Pancreas (tissue), 10 donors: ENCODE measurements at regions not wholly inside any gene's neighbourhood (a gene's known extent, or its start where the extent isn't known, plus 50 kb on each side); places are given as distances from the start of the nearest gene placed in this dataset.

Source experiments
- ATAC-seq, 4 donors: fragments of 200-7000 bp; cut with Tn5 transposase; one replicate each; pipeline versions ENCODE4 v1.8.0 to v1.9.1; 2020; ENCODE audit warnings: mild to moderate bottlenecking in 4 of 4, moderate library complexity in 4 of 4
- DNase-seq, 6 donors: peaks; one replicate each; pipeline ENCODE4 v3.0.0-alpha.2; 2020
- FAIRE-seq: peaks from 2 replicates; lab custom pipeline; 2012; peaks lifted over from hg19 to GRCh38; lab: Jason Lieb, UNC
- H3K27ac ChIP-seq, 4 donors: fragments of 200-600 bp; sonication (generic); 1 replicate in 3 of 4; 2 replicates in 1 of 4; pipeline versions ENCODE4 v1.5.0 to v1.8.0; 2020
- H3K27me3 ChIP-seq, 4 donors: fragments of 200-600 bp; one replicate each; pipeline ENCODE4 v1.8.0; 2021
- H3K36me3 ChIP-seq, 3 donors: fragments of 200-600 bp; sonication (generic) in 1 of 3; one replicate each; pipeline versions ENCODE4 v1.5.0 to v1.8.0; 2020 to 2021
- H3K4me1 ChIP-seq, 3 donors: fragments of 200-600 bp; one replicate each; pipeline ENCODE4 v1.8.0; 2021
- H3K4me3 ChIP-seq, 4 donors: fragments of 200-600 bp; sonication (generic) in 2 of 4; one replicate each; pipeline versions ENCODE4 v1.5.0 to v1.8.0; 2020 to 2021
- H3K9me3 ChIP-seq, 4 donors: fragments of 200-600 bp; one replicate each; pipeline ENCODE4 v1.8.0; 2021
- WGBS, 2 donors: extraction: QIAGEN DNeasy Blood & Tissue Kit; methylation state at CpG; one replicate each; pipeline ENCODE4 v1.1.7; 2013; 5-methylcytosine and 5-hydroxymethylcytosine counted together
- intact Hi-C, 3 donors: fragments of 100-400 bp; cut with DNase I; formaldehyde crosslinking; loops; one replicate each; pipeline versions ENCODE4 v1.11.1 to v1.14.2; 2022
- TF ChIP-seq, protein P1 (sequence below), 4 donors: fragments of 200-600 bp; sonication (generic) in 3 of 4; IDR thresholded peaks; one replicate each; pipeline versions ENCODE4 v1.5.0 to v1.8.0; 2021; ENCODE audit warnings: antibody characterized with exemption in 4 of 4
- donor health status: healthy with polysubstance abuse.
- donor health status: DM: no; HTN: no; CAD: no; lungs with moderate emphysema.
- donor health status: DM: no; HTN: no; CAD: no.
- donor health status: control.
- donor health status: control.
- donor health status: Bipolar disorder and iron deficiency.
- donor health status: DM: yes; HTN: yes; CAD: no.
- donor health status: DM: no; HTN: no; CAD: no.
- donor health status: DM: no; HTN: no; CAD: no.
- donor health status: DM: yes; HTN: yes; CAD: no.

DNA sequence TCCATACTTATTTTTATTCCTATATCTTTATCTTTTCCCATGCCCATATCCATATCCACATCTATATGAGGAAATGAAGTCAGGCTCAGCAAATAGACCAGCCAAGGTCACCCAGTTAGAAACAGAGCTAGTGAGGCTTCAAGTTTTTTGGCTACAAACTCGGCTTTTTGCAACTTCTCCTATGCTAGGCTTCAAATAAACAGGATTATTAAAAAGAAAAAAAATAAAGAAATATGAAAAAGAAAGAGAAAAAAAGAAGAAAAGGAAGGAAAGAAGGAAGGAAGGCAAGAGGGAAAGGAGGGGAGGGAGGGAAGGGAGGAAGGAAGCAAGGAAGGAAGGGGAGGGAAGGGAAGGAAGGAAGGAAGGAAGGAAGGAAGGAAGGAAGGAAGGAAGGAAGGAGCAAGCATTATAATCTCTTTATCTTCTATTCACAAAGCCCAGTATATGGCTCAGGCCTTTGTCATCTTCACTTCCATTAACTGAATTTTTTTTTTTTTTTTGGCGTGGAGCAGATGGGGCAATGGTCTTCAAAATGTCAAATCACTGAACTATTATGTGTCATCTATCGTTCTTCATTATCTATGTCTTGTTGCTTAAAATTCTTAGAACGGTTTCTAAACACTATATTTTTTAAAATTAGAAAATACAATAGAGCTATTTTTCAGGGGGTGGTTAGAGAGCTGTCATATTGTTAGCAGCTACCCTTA, 418.2 kb downstream of the VRK1 start:
- intact Hi-C loops = no loop called here
- peaks cover 0 to 7% (median 0%) of the 10 kb centered on the region in 3 donors for H3K4me1 ChIP-seq
- FAIRE-seq (no peak), ATAC-seq (no peak), DNase-seq (no peak)
- peaks cover 0 to 7% (median 3%) of the 10 kb centered on the region in 4 donors for H3K27me3 ChIP-seq
- H3K9me3 ChIP-seq = no peaks in the 10 kb centered on the region
- H3K27ac ChIP-seq = no peak overlapping the region
- TF ChIP-seq, protein P1, sequence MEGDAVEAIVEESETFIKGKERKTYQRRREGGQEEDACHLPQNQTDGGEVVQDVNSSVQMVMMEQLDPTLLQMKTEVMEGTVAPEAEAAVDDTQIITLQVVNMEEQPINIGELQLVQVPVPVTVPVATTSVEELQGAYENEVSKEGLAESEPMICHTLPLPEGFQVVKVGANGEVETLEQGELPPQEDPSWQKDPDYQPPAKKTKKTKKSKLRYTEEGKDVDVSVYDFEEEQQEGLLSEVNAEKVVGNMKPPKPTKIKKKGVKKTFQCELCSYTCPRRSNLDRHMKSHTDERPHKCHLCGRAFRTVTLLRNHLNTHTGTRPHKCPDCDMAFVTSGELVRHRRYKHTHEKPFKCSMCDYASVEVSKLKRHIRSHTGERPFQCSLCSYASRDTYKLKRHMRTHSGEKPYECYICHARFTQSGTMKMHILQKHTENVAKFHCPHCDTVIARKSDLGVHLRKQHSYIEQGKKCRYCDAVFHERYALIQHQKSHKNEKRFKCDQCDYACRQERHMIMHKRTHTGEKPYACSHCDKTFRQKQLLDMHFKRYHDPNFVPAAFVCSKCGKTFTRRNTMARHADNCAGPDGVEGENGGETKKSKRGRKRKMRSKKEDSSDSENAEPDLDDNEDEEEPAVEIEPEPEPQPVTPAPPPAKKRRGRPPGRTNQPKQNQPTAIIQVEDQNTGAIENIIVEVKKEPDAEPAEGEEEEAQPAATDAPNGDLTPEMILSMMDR (IDR thresholded peaks at IDR 0.05) = no peak
- H3K36me3 ChIP-seq = no peaks in the 10 kb centered on the region
- 66 to 71% methylated on average over 4 of the region's 4 CpGs for WGBS, 2 donors
- H3K4me3 ChIP-seq = no peak overlapping the region

DNA sequence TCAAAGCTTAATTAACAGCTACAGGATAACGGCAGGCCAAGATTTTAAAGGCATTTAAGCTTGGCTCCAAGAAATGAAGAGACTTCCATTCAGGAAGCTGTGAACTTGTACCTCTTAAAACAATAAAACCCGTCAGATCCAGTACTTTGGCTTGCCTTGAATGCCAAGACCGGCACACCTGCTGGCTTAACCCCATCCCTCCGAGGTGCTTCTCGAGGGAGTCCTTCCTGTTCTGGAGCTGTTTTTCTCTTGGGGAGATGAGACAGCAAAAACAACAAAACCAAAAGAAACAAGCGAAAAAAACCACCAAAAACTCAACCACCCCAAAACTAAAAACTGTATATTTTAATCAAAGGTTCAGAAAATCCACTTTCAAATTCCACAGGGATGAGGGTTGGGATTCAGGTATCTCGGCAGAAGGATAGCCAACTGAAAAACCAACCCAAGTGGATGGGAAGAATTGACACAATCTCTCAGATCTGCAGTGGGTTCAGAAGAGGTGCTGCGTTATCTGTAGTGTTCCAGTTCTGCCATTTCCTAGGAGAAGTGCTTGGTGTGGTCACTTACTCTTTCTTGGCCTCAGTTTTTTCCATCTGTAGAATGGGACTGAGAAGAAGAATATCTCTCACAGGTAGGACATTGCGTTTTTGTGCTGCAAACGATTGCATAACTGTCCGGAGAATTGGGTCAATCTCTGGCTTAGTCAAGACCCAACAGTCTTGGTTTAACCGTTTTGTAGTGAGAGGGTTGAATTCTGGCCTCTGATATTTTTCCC, 420.1 kb downstream of the VRK1 start:
- Histone ChIP-seq H3K27ac (no peak overlapping the region), H3K36me3 (no peaks in the 10 kb centered on the region), H3K4me1 (peaks cover 0 to 7% (median 0%) of the 10 kb centered on the region in 3 donors), H3K9me3 (no peaks in the 10 kb centered on the region), H3K27me3 (peaks cover 0 to 11% (median 5%) of the 10 kb centered on the region in 4 donors), H3K4me3 (no peak overlapping the region)
- intact Hi-C loops = no loop called here
- ATAC-seq (no peak), FAIRE-seq (no peak), DNase-seq (no peak)
- WGBS, 2 donors = 40 to 47% methylated on average over 12 of the region's 12 CpGs
- TF ChIP-seq, protein P1 (IDR thresholded peaks at IDR 0.05) = no peak

DNA sequence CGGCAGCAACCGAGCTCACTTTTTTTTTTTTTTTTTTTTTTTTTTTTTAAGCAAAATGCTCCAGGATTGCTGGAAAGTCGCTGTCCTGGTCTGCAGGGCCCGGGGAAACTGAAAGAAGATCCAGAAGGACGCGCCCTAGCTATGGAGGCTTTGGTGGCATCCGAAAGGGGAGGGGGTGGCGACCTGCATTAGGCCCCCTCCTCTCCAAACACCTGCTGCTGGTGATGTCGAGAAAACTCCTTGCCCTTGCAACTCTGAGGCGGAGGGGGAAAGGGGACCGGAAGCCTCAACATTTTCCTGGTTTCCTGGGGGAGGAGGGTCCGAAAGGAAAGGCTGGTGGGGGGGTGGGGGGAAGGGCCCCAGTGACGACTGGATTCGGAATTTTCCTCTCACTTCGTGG, 421.1 kb downstream of the VRK1 start:
- peak overlapping the region in 2 of 4 donors; percentile 8 to 24 for H3K4me3 ChIP-seq
- FAIRE-seq (no peak), ATAC-seq (no peak), DNase-seq (no peak)
- H3K27me3 ChIP-seq = peaks cover 0 to 16% (median 5%) of the 10 kb centered on the region in 4 donors
- TF ChIP-seq, protein P1 (IDR thresholded peaks at IDR 0.05) = no peak
- no peaks in the 10 kb centered on the region for H3K9me3 ChIP-seq
- peaks cover 0 to 7% (median 0%) of the 10 kb centered on the region in 3 donors for H3K4me1 ChIP-seq
- H3K36me3 ChIP-seq = no peaks in the 10 kb centered on the region
- intact Hi-C loops = no loop called here
- 13 to 14% methylated on average over 15 of the region's 15 CpGs for WGBS, 2 donors
- no peak overlapping the region for H3K27ac ChIP-seq

DNA sequence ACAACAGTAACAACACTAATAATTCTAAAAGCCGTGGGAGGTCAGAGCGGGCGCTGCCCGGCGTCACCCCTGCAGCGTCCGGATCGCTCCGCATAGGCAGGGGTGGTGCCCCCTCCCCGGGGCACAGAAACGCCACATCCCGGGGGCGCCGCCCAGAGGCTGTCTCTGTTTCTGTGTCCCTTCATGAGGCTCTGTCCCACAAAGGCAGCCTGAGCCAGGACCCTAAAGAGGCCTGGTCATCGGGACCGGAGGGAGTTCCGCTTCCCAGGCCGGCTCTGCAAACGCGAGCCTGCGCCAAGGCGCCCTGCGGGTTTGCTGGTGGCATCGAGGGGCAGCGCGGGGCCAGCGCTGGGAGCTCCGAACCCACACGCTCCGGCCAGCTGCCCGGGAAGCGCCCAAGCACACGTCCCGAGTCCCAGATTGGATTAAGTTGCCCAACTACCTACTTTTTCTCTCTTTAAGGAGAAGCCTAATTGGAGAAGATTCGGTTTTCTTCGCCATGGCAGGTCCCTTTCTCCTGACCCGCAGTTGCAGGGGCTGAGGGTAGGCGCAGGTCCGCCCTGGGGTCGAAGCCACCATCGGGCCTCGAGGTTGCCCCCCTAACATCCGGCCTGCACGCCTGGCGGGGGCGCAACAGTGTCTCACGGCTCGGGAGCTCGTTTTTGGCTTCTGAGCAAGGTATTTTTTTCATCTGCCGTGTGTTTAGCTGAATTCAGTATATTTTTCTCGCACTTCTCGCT, 421.7 kb downstream of the VRK1 start:
- peak in 2 of 4 donors; percentile 21 to 29 for ATAC-seq
- Histone ChIP-seq H3K27me3 (peaks cover 0 to 16% (median 5%) of the 10 kb centered on the region in 4 donors), H3K4me1 (peaks cover 0 to 7% (median 0%) of the 10 kb centered on the region in 3 donors), H3K9me3 (no peaks in the 10 kb centered on the region), H3K4me3 (peak overlapping the region in 3 of 4 donors; percentile 7 to 24 (median 8)), H3K27ac (no peak overlapping the region), H3K36me3 (no peaks in the 10 kb centered on the region)
- TF ChIP-seq, protein P1 (IDR thresholded peaks at IDR 0.05) = no peak
- peak in 1 of 6 donors; percentile 51 for DNase-seq
- intact Hi-C loops = no loop called here
- 0 to 1% methylated on average over 50 to 52 of the region's 52 CpGs for WGBS, 2 donors
- no peak for FAIRE-seq
